ENCODE measurements at regions not wholly inside any gene's neighbourhood (a gene's known extent, or its start where the extent isn't known, plus 50 kb on each side); places are given as distances from the start of the nearest gene placed in this dataset.
"Not testable (repeated sequence)": the region's sequence is repeated elsewhere in the genome, so short reads cannot be mapped to it uniquely, and the experiment has no call there.

GRCh38 chr5:61215996-61216395 is 53.7 kb upstream of the SMIM15 start:
- no peak for DNase-seq (ENCODE audit: low read depth, low spot score)

- no peak for DNase-seq (ENCODE audit: low read depth, low spot score)
Measured at GRCh38 chr5:61216741-61217140, 54.5 kb upstream of the SMIM15 start.

- DNase-seq (ENCODE audit: low read depth, low spot score): no peak
Measured at GRCh38 chr5:61217214-61217613, 54.9 kb upstream of the SMIM15 start.

GRCh38 chr5:61228229-61228628 is 66.0 kb upstream of the SMIM15 start:
- no peak for DNase-seq (ENCODE audit: low read depth, low spot score)

- no peak for DNase-seq (ENCODE audit: low read depth, low spot score)
Measured at GRCh38 chr5:61228691-61229280, 66.5 kb upstream of the SMIM15 start.

- no peak for DNase-seq (ENCODE audit: low read depth, low spot score)
Measured at GRCh38 chr5:61229416-61229815, 67.1 kb upstream of the SMIM15 start.

- no peak for DNase-seq (ENCODE audit: low read depth, low spot score)
Measured at GRCh38 chr5:61230492-61230891, 68.2 kb upstream of the SMIM15 start.

GRCh38 chr5:61231813-61232212 is 69.5 kb upstream of the SMIM15 start:
- no peak for DNase-seq (ENCODE audit: low read depth, low spot score)

- DNase-seq (ENCODE audit: low read depth, low spot score): no peak
Measured at GRCh38 chr5:61232490-61233050, 70.3 kb upstream of the SMIM15 start.

GRCh38 chr5:61234019-61234418 is 71.8 kb upstream of the SMIM15 start:
- DNase-seq (ENCODE audit: low read depth, low spot score): no peak

- DNase-seq (ENCODE audit: low read depth, low spot score): not testable (repeated sequence)
Measured at GRCh38 chr5:61236715-61237114, 74.4 kb upstream of the SMIM15 start.

- no peak for DNase-seq (ENCODE audit: low read depth, low spot score)
Measured at GRCh38 chr5:61245486-61245885, 83.2 kb upstream of the SMIM15 start.

- DNase-seq (ENCODE audit: low read depth, low spot score): no peak
Measured at GRCh38 chr5:61245936-61246335, 83.7 kb upstream of the SMIM15 start.

- DNase-seq (ENCODE audit: low read depth, low spot score): no peak
Measured at GRCh38 chr5:61246768-61247307, 84.6 kb upstream of the SMIM15 start.

- no peak for DNase-seq (ENCODE audit: low read depth, low spot score)
Measured at GRCh38 chr5:61251874-61252642, 80.0 kb upstream of the ZSWIM6 start.

- DNase-seq (ENCODE audit: low read depth, low spot score): no peak
Measured at GRCh38 chr5:61252643-61252925, 79.5 kb upstream of the ZSWIM6 start.

- DNase-seq (ENCODE audit: low read depth, low spot score): no peak
Measured at GRCh38 chr5:61253547-61253946, 78.5 kb upstream of the ZSWIM6 start.

GRCh38 chr5:61254969-61255555 is 77.0 kb upstream of the ZSWIM6 start:
- no peak for DNase-seq (ENCODE audit: low read depth, low spot score)

GRCh38 chr5:61256474-61256873 is 75.6 kb upstream of the ZSWIM6 start:
- DNase-seq (ENCODE audit: low read depth, low spot score): no peak

- no peak for DNase-seq (ENCODE audit: low read depth, low spot score)
Measured at GRCh38 chr5:61257421-61257820, 74.6 kb upstream of the ZSWIM6 start.

- DNase-seq (ENCODE audit: low read depth, low spot score): no peak
Measured at GRCh38 chr5:61261136-61261535, 70.9 kb upstream of the ZSWIM6 start.

GRCh38 chr5:61262080-61262479 is 70.0 kb upstream of the ZSWIM6 start:
- DNase-seq (ENCODE audit: low read depth, low spot score): no peak

- no peak for DNase-seq (ENCODE audit: low read depth, low spot score)
Measured at GRCh38 chr5:61263072-61263471, 69.0 kb upstream of the ZSWIM6 start.

All from iPS DF 19.7 (cell line).